Neural cell (in vitro differentiated cells): ENCODE measurements at regions not wholly inside any gene's neighbourhood (a gene's known extent, or its start where the extent isn't known, plus 50 kb on each side); places are given as distances from the start of the nearest gene placed in this dataset.

Experiments used
- H2AFZ ChIP-seq: fragments of 200-600, 300-800 bp; sonication (generic), shearing (Covaris generic); 2 replicates; pipeline ENCODE4 v1.6.0; 2014; ENCODE audit warnings: low read depth, mild to moderate bottlenecking, antibody characterized with exemption, low read length, moderate library complexity
- H3F3A ChIP-seq: fragments of 200-600 bp; shearing (Covaris generic); 2 replicates; pipeline ENCODE4 v1.6.1; 2016; ENCODE audit warnings: mild to moderate bottlenecking, moderate library complexity, mixed read lengths, antibody characterized with exemption, low read length; ENCODE audit not compliant: insufficient read depth, poor library complexity, severe bottlenecking
- H3K27ac ChIP-seq: fragments of 200-600, 300-800 bp; sonication (generic), shearing (Covaris generic); 2 replicates; pipeline ENCODE4 v1.5.1; 2014; ENCODE audit warnings: mild to moderate bottlenecking, low read length, moderate library complexity
- H3K27me3 ChIP-seq: fragments of 300-800, 200-600 bp; sonication (generic), shearing (Covaris generic); 2 replicates; pipeline ENCODE4 v1.6.0; 2014; ENCODE audit warnings: mild to moderate bottlenecking, low read depth, low read length, moderate library complexity; ENCODE audit not compliant: insufficient read depth
- H3K36me3 ChIP-seq: fragments of 300-800, 200-600 bp; sonication (generic), shearing (Covaris generic); 2 replicates; pipeline ENCODE4 v1.5.1; 2014; ENCODE audit warnings: mild to moderate bottlenecking, antibody characterized with exemption, low read length, moderate library complexity; ENCODE audit not compliant: insufficient read depth
- H3K4me2 ChIP-seq: fragments of 300-800, 200-600 bp; sonication (generic), shearing (Covaris generic); 2 replicates; pipeline ENCODE4 v1.6.0; 2014; ENCODE audit warnings: mild to moderate bottlenecking, low read length
- H3K4me3 ChIP-seq: fragments of 300-800, 200-600 bp; sonication (generic), shearing (Covaris generic); 2 replicates; pipeline ENCODE4 v1.5.1; 2014; ENCODE audit warnings: mild to moderate bottlenecking, low read length, moderate library complexity
- H3K79me2 ChIP-seq: fragments of 200-600 bp; shearing (Covaris generic); replicated peaks from 2 replicates; pipeline ENCODE4 v1.6.0; 2014; ENCODE audit warnings: mild to moderate bottlenecking, low read length, moderate library complexity; ENCODE audit not compliant: insufficient read depth
- H3K9ac ChIP-seq: fragments of 300-800, 200-600 bp; sonication (generic), shearing (Covaris generic); 2 replicates; pipeline ENCODE4 v1.6.1; 2016; ENCODE audit warnings: mild to moderate bottlenecking, low read length, mixed read lengths
- H3K9me2 ChIP-seq: fragments of 200-600 bp; shearing (Covaris generic); 2 replicates; pipeline ENCODE4 v1.6.1; 2016; ENCODE audit warnings: mild to moderate bottlenecking, low read length, mixed read lengths; ENCODE audit not compliant: insufficient read depth
- H3K9me3 ChIP-seq: fragments of 200-600, 300-800 bp; sonication (generic), shearing (Covaris generic); 2 replicates; pipeline ENCODE4 v1.6.1; 2016; ENCODE audit warnings: mild to moderate bottlenecking, mixed run types, low read length, moderate library complexity, mixed read lengths
- H4K20me1 ChIP-seq: fragments of 200-600 bp; shearing (Covaris generic); 2 replicates; pipeline ENCODE4 v1.6.1; 2016; ENCODE audit warnings: mild to moderate bottlenecking, mixed run types; ENCODE audit not compliant: insufficient read depth
- EP300 ChIP-seq: fragments of 450-650 bp; conservative IDR thresholded peaks from 2 replicates; pipeline ENCODE4 v1.6.1; 2014; ENCODE audit warnings: antibody characterized with exemption, mild to moderate bottlenecking, moderate library complexity; ENCODE audit not compliant: poor library complexity, severe bottlenecking
- EZH2 ChIP-seq: fragments of 200-600, 300-800 bp; shearing (Covaris generic), sonication (generic); IDR thresholded peaks from 2 replicates; pipeline ENCODE4 v1.6.1; 2014; ENCODE audit warnings: antibody characterized with exemption, low read length, borderline replicate concordance, mild to moderate bottlenecking; ENCODE audit not compliant: insufficient read depth, poor library complexity, severe bottlenecking
- MXI1 ChIP-seq: fragments of 450-650 bp; conservative IDR thresholded peaks from 2 replicates; pipeline ENCODE4 v1.6.1; 2014; ENCODE audit warnings: antibody characterized with exemption, mild to moderate bottlenecking; ENCODE audit not compliant: poor library complexity, severe bottlenecking
- POLR2AphosphoS5 ChIP-seq: IDR thresholded peaks from 2 replicates; pipeline ENCODE4 v1.6.1; 2012
- RAD21 ChIP-seq: fragments of 450-650 bp; conservative IDR thresholded peaks from 2 replicates; pipeline ENCODE4 v1.6.1; 2014; ENCODE audit warnings: antibody characterized with exemption, mild to moderate bottlenecking, moderate library complexity
- SMC3 ChIP-seq: fragments of 450-650 bp; conservative IDR thresholded peaks from 2 replicates; pipeline ENCODE4 v1.6.1; 2014; ENCODE audit warnings: antibody characterized with exemption, mild to moderate bottlenecking, moderate library complexity; ENCODE audit not compliant: poor library complexity
- TAF1 ChIP-seq: IDR thresholded peaks from 2 replicates; pipeline ENCODE4 v1.6.1; 2012; ENCODE audit warnings: low read depth
- TF ChIP-seq, protein P1 (sequence below): IDR thresholded peaks from 2 replicates; pipeline ENCODE4 v1.6.1; 2012; ENCODE audit warnings: borderline replicate concordance
- TF ChIP-seq, protein P2 (sequence below): fragments of 450-650 bp; IDR thresholded peaks from 2 replicates; pipeline ENCODE4 v1.5.1; 2014; ENCODE audit warnings: antibody characterized with exemption, mild to moderate bottlenecking, moderate library complexity; ENCODE audit not compliant: poor library complexity, severe bottlenecking

- H3K9ac ChIP-seq = no peak overlapping the region
- H4K20me1 ChIP-seq = no peaks in the 10 kb centered on the region
- H3K4me2 ChIP-seq = no peak overlapping the region
- H3K27ac ChIP-seq = no peak overlapping the region
- no peak for TF ChIP-seq TAF1
- no peak for TF ChIP-seq RAD21
- no peak for TF ChIP-seq MXI1
- TF ChIP-seq, protein P1, sequence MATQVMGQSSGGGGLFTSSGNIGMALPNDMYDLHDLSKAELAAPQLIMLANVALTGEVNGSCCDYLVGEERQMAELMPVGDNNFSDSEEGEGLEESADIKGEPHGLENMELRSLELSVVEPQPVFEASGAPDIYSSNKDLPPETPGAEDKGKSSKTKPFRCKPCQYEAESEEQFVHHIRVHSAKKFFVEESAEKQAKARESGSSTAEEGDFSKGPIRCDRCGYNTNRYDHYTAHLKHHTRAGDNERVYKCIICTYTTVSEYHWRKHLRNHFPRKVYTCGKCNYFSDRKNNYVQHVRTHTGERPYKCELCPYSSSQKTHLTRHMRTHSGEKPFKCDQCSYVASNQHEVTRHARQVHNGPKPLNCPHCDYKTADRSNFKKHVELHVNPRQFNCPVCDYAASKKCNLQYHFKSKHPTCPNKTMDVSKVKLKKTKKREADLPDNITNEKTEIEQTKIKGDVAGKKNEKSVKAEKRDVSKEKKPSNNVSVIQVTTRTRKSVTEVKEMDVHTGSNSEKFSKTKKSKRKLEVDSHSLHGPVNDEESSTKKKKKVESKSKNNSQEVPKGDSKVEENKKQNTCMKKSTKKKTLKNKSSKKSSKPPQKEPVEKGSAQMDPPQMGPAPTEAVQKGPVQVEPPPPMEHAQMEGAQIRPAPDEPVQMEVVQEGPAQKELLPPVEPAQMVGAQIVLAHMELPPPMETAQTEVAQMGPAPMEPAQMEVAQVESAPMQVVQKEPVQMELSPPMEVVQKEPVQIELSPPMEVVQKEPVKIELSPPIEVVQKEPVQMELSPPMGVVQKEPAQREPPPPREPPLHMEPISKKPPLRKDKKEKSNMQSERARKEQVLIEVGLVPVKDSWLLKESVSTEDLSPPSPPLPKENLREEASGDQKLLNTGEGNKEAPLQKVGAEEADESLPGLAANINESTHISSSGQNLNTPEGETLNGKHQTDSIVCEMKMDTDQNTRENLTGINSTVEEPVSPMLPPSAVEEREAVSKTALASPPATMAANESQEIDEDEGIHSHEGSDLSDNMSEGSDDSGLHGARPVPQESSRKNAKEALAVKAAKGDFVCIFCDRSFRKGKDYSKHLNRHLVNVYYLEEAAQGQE = no peak
- TF ChIP-seq POLR2AphosphoS5 = no peak
- no peak for TF ChIP-seq SMC3
- no peak for TF ChIP-seq EZH2
- TF ChIP-seq, protein P2, sequence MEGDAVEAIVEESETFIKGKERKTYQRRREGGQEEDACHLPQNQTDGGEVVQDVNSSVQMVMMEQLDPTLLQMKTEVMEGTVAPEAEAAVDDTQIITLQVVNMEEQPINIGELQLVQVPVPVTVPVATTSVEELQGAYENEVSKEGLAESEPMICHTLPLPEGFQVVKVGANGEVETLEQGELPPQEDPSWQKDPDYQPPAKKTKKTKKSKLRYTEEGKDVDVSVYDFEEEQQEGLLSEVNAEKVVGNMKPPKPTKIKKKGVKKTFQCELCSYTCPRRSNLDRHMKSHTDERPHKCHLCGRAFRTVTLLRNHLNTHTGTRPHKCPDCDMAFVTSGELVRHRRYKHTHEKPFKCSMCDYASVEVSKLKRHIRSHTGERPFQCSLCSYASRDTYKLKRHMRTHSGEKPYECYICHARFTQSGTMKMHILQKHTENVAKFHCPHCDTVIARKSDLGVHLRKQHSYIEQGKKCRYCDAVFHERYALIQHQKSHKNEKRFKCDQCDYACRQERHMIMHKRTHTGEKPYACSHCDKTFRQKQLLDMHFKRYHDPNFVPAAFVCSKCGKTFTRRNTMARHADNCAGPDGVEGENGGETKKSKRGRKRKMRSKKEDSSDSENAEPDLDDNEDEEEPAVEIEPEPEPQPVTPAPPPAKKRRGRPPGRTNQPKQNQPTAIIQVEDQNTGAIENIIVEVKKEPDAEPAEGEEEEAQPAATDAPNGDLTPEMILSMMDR = no peak
- TF ChIP-seq EP300 = no peak
- no peaks in the 10 kb centered on the region for H3F3A ChIP-seq
- no peaks in the 10 kb centered on the region for H3K79me2 ChIP-seq
- no peak overlapping the region for H3K4me3 ChIP-seq
- no peak overlapping the region for H2AFZ ChIP-seq
- H3K9me3 ChIP-seq = no peaks in the 10 kb centered on the region
- no peaks in the 10 kb centered on the region for H3K27me3 ChIP-seq
- no peaks in the 10 kb centered on the region for H3K9me2 ChIP-seq
- H3K36me3 ChIP-seq = no peaks in the 10 kb centered on the region
Measured at GRCh38 chr21:26405735-26406361, 167.2 kb downstream of the CYYR1 start.

DNA sequence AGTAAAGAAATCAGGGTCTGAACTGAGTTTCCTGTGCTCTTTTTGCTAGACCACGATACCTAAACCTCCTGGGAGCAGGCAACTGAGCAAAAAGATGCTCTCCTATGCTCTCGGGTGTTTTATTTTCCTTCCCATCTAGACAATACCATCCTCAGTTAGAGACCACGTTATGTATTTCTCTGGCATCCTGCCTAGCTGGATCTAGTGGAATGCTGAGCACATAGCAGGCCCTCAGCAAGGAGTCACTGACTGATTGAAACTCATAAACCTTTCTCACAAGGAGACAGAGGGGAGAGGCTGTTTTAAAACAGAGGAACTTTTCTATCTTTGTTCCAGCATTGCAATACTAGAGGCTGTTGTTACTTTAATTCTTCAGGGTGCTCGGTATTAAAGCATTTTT, 168.0 kb downstream of the CYYR1 start:
- Histone ChIP-seq H3K9me3 (no peaks in the 10 kb centered on the region), H4K20me1 (no peaks in the 10 kb centered on the region), H3K4me3 (no peak overlapping the region), H3K27me3 (no peaks in the 10 kb centered on the region), H3F3A (no peaks in the 10 kb centered on the region), H3K36me3 (no peaks in the 10 kb centered on the region), H3K9ac (no peak overlapping the region), H3K27ac (no peak overlapping the region), H2AFZ (no peak overlapping the region), H3K9me2 (no peaks in the 10 kb centered on the region), H3K79me2 (no peaks in the 10 kb centered on the region), H3K4me2 (no peak overlapping the region)
- TF ChIP-seq, protein P1 = no peak
- TF ChIP-seq POLR2AphosphoS5 (no peak), SMC3 (no peak)
- TF ChIP-seq, protein P2 = no peak
